Upper lobe of left lung (tissue), 4 donors: ENCODE measurements at regions not wholly inside any gene's neighbourhood (a gene's known extent, or its start where the extent isn't known, plus 50 kb on each side); places are given as distances from the start of the nearest gene placed in this dataset.

Experiments used
- CTCF ChIP-seq, 6 experiments: fragments of 450-650 bp in 4 of 6; fragments of 200-600 bp in 2 of 6; sonication (generic) in 2 of 6; IDR thresholded peaks; one replicate each; pipeline ENCODE4 v1.5.1; 2016 to 2019; ENCODE audit warnings: antibody characterized with exemption in 6 of 6
- EP300 ChIP-seq, 4 donors: sonication (generic); formaldehyde crosslinking; IDR thresholded peaks; one replicate each; pipeline ENCODE4 v1.5.1; 2017; ENCODE audit warnings: antibody characterized with exemption in 4 of 4, control low read depth in 2 of 4
- POLR2A ChIP-seq, 4 donors: fragments of 450-650 bp; IDR thresholded peaks; one replicate each; pipeline ENCODE4 v1.5.1; 2016 to 2017; ENCODE audit warnings: antibody characterized with exemption in 4 of 4, mild to moderate bottlenecking in 2 of 4
- POLR2AphosphoS5 ChIP-seq, 2 donors: sonication (generic); formaldehyde crosslinking; IDR thresholded peaks; one replicate each; pipeline ENCODE4 v1.5.1; 2017; ENCODE audit warnings: antibody characterized with exemption in 2 of 2

GRCh38 chr11:109956124-109956793 is 136.9 kb upstream of the ZC3H12C start:
- TF ChIP-seq CTCF (IDR thresholded peaks at IDR 0.05) = no peak
- TF ChIP-seq POLR2A (IDR thresholded peaks at IDR 0.05) = no peak
- TF ChIP-seq POLR2AphosphoS5 (IDR thresholded peaks at IDR 0.05) = no peak
- TF ChIP-seq EP300 (IDR thresholded peaks at IDR 0.05) = no peak
